Osteoblast (primary cell): ENCODE measurements at regions not wholly inside any gene's neighbourhood (a gene's known extent, or its start where the extent isn't known, plus 50 kb on each side); places are given as distances from the start of the nearest gene placed in this dataset.

ENCODE experiments used
- DNase-seq: peaks from one replicate; pipeline ENCODE4 v3.0.0; 2011; ENCODE audit warnings: low spot score, mixed read lengths; ENCODE audit not compliant: insufficient read length; ENCODE audit errors: missing footprints
- H2AFZ ChIP-seq: 2 replicates; pipeline ENCODE4 v1.6.0; 2011; ENCODE audit warnings: mild to moderate bottlenecking, low read length
- H3K27ac ChIP-seq: 2 replicates; pipeline ENCODE4 v1.5.1; 2011; ENCODE audit warnings: mild to moderate bottlenecking, low read depth, low read length, moderate library complexity
- H3K27me3 ChIP-seq: 2 replicates; pipeline ENCODE4 v1.6.0; 2012; ENCODE audit warnings: mild to moderate bottlenecking, control low read depth, inconsistent platforms, low read length, moderate library complexity; ENCODE audit not compliant: insufficient read depth
- H3K36me3 ChIP-seq: 2 replicates; pipeline ENCODE4 v1.5.1; 2011; ENCODE audit warnings: mild to moderate bottlenecking, low read length, control low read depth, moderate library complexity; ENCODE audit not compliant: insufficient read depth
- H3K4me1 ChIP-seq: 2 replicates; pipeline ENCODE4 v1.5.1; 2011; ENCODE audit warnings: mild to moderate bottlenecking, low read length, control low read depth, moderate library complexity; ENCODE audit not compliant: insufficient read depth
- H3K4me2 ChIP-seq: 2 replicates; pipeline ENCODE4 v1.6.0; 2011; ENCODE audit warnings: mild to moderate bottlenecking, low read length; ENCODE audit not compliant: insufficient read depth
- H3K4me3 ChIP-seq: fragments of 200-600 bp; sonication (generic); 3 replicates; pipeline ENCODE4 v1.5.1; 2012; ENCODE audit warnings: mild to moderate bottlenecking, low read length, inconsistent platforms; ENCODE audit not compliant: insufficient read depth
- H3K79me2 ChIP-seq: 2 replicates; pipeline ENCODE4 v1.6.0; 2012; ENCODE audit warnings: mild to moderate bottlenecking, low read length, control low read depth, inconsistent platforms; ENCODE audit not compliant: insufficient read depth
- H3K9me3 ChIP-seq: 2 replicates; pipeline ENCODE4 v1.5.1; 2011; ENCODE audit warnings: low read depth, low read length, control low read depth
- H4K20me1 ChIP-seq: 2 replicates; pipeline ENCODE4 v1.6.0; 2012; ENCODE audit warnings: mild to moderate bottlenecking, low read length, control low read depth; ENCODE audit not compliant: insufficient read depth
- CTCF ChIP-seq: IDR thresholded peaks from 2 replicates; pipeline ENCODE4 v1.5.1; 2011; ENCODE audit warnings: mild to moderate bottlenecking, low read depth, low read length, moderate library complexity; ENCODE audit errors: extremely low read depth

GRCh38 chr3:8359133-8359532 is 142.5 kb upstream of the LMCD1 start:
- Histone ChIP-seq H2AFZ (no peak overlapping the region), H3K27ac (no peak overlapping the region), H3K79me2 (no peaks in the 10 kb centered on the region), H3K4me2 (no peak overlapping the region), H4K20me1 (no peaks in the 10 kb centered on the region), H3K4me1 (no peaks in the 10 kb centered on the region), H3K27me3 (peaks cover 5% of the 10 kb centered on the region), H3K4me3 (no peak overlapping the region), H3K36me3 (no peaks in the 10 kb centered on the region), H3K9me3 (no peaks in the 10 kb centered on the region)
- no peak for DNase-seq
- no peak for TF ChIP-seq CTCF

GRCh38 chr3:8363200-8363599 is 138.4 kb upstream of the LMCD1 start:
- no peaks in the 10 kb centered on the region for H3K36me3 ChIP-seq
- no peak for DNase-seq
- H3K4me2 ChIP-seq, result no peak overlapping the region
- no peaks in the 10 kb centered on the region for H3K4me1 ChIP-seq
- H3K27ac ChIP-seq, result no peak overlapping the region
- no peak overlapping the region for H3K4me3 ChIP-seq
- TF ChIP-seq CTCF, result no peak
- no peaks in the 10 kb centered on the region for H4K20me1 ChIP-seq
- peaks cover 22% of the 10 kb centered on the region for H3K27me3 ChIP-seq
- H3K9me3 ChIP-seq, result no peaks in the 10 kb centered on the region
- H2AFZ ChIP-seq, result no peak overlapping the region
- H3K79me2 ChIP-seq, result no peaks in the 10 kb centered on the region

GRCh38 chr3:8365541-8365940 is 136.1 kb upstream of the LMCD1 start:
- Histone ChIP-seq H3K27ac (no peak overlapping the region), H3K4me1 (peaks cover 3% of the 10 kb centered on the region), H3K79me2 (no peaks in the 10 kb centered on the region), H3K4me2 (no peak overlapping the region), H3K36me3 (no peaks in the 10 kb centered on the region), H3K27me3 (peaks cover 29% of the 10 kb centered on the region), H3K4me3 (no peak overlapping the region), H3K9me3 (no peaks in the 10 kb centered on the region), H2AFZ (no peak overlapping the region), H4K20me1 (no peaks in the 10 kb centered on the region)
- no peak for TF ChIP-seq CTCF
- DNase-seq, result no peak

- Histone ChIP-seq H3K4me2 (no peak overlapping the region), H2AFZ (no peak overlapping the region), H4K20me1 (peaks cover under 1% of the 10 kb centered on the region), H3K79me2 (no peaks in the 10 kb centered on the region), H3K36me3 (no peaks in the 10 kb centered on the region), H3K27me3 (peaks cover 29% of the 10 kb centered on the region), H3K27ac (no peak overlapping the region), H3K4me1 (peaks cover 10% of the 10 kb centered on the region), H3K9me3 (no peaks in the 10 kb centered on the region), H3K4me3 (no peak overlapping the region)
- no peak for TF ChIP-seq CTCF
- DNase-seq, result no peak
These were observed 135.3 kb upstream of the LMCD1 start for GRCh38 chr3:8366219-8366810.
